ENCODE measurements at regions not wholly inside any gene's neighbourhood (a gene's known extent, or its start where the extent isn't known, plus 50 kb on each side); places are given as distances from the start of the nearest gene placed in this dataset.

GRCh38 chr7:38086857-38087256 is 91.2 kb upstream of the STARD3NL start:
- DNase-seq, result no peak

GRCh38 chr7:38102507-38102906 is 75.5 kb upstream of the STARD3NL start:
- no peak for DNase-seq

GRCh38 chr7:38105874-38106483 is 72.1 kb upstream of the STARD3NL start:
- peak; percentile 66 for DNase-seq

GRCh38 chr7:38107486-38107893 is 70.6 kb upstream of the STARD3NL start:
- DNase-seq, result peak; percentile 45

- DNase-seq, result no peak
These were observed 66.0 kb upstream of the STARD3NL start for GRCh38 chr7:38112075-38112474.

GRCh38 chr7:38120076-38120475 is 58.0 kb upstream of the STARD3NL start:
- no peak for DNase-seq

GRCh38 chr7:38122501-38122900 is 55.5 kb upstream of the STARD3NL start:
- DNase-seq, result no peak

- DNase-seq, result no peak
These were observed 54.6 kb upstream of the STARD3NL start for GRCh38 chr7:38123494-38123893.

- DNase-seq, result no peak
These were observed 50.5 kb upstream of the STARD3NL start for GRCh38 chr7:38127216-38128207.

Data from NCI-H1694 treated with DMSO at 0.1 percent for 48 hours (cell line).